Keratinocyte (primary cell): ENCODE measurements at regions not wholly inside any gene's neighbourhood (a gene's known extent, or its start where the extent isn't known, plus 50 kb on each side); places are given as distances from the start of the nearest gene placed in this dataset.
"Not testable (repeated sequence)": the region's sequence is repeated elsewhere in the genome, so short reads cannot be mapped to it uniquely, and the experiment has no call there.

Experiments used
- DNase-seq: peaks from one replicate; pipeline ENCODE4 v3.0.0-alpha.2; 2011; ENCODE audit warnings: low read depth, missing footprints, low spot score
- FAIRE-seq: peaks from 2 replicates; lab custom pipeline; 2011; peaks lifted over from hg19 to GRCh38; lab: Jason Lieb, UNC
- H2AFZ ChIP-seq: 2 replicates; pipeline ENCODE4 v1.6.0; 2012; ENCODE audit warnings: low read length, control low read depth, inconsistent platforms; ENCODE audit not compliant: control insufficient read depth
- H3K27ac ChIP-seq: 2 replicates; pipeline ENCODE4 v1.5.1; 2011; ENCODE audit warnings: low read length; ENCODE audit not compliant: control insufficient read depth, insufficient read depth
- H3K27me3 ChIP-seq: 3 replicates; pipeline ENCODE4 v1.6.0; 2011; ENCODE audit warnings: low read length; ENCODE audit not compliant: control insufficient read depth, insufficient read depth; ENCODE audit errors: extremely low read depth
- H3K36me3 ChIP-seq, 2 experiments: 2 replicates in 1 of 2; 3 replicates in 1 of 2; pipeline ENCODE4 v1.5.1; 2011; ENCODE audit warnings: low read length in 2 of 2, mild to moderate bottlenecking in 1 of 2; ENCODE audit not compliant: control insufficient read depth in 2 of 2, insufficient read depth in 2 of 2; ENCODE audit errors: extremely low read depth in 1 of 2
- H3K4me1 ChIP-seq: 3 replicates; pipeline ENCODE4 v1.5.1; 2011; ENCODE audit warnings: low read length; ENCODE audit not compliant: control insufficient read depth, insufficient read depth; ENCODE audit errors: extremely low read depth
- H3K4me2 ChIP-seq: 3 replicates; pipeline ENCODE4 v1.6.0; 2011; ENCODE audit warnings: low read depth, low read length; ENCODE audit not compliant: control insufficient read depth, insufficient read depth; ENCODE audit errors: extremely low read depth
- H3K4me3 ChIP-seq, 3 experiments: fragments of 200-600 bp in 1 of 3; sonication (generic) in 1 of 3; 2 replicates in 2 of 3; 3 replicates in 1 of 3; pipeline ENCODE4 v1.5.1; 2011 to 2016; ENCODE audit warnings: low read length in 3 of 3, mild to moderate bottlenecking in 3 of 3, control low read depth in 2 of 3, inconsistent platforms in 1 of 3, low read depth in 1 of 3, mixed read lengths in 1 of 3, mixed run types in 1 of 3, moderate library complexity in 1 of 3; ENCODE audit not compliant: control insufficient read depth in 2 of 3, insufficient read depth in 2 of 3; ENCODE audit errors: extremely low read depth in 1 of 3
- H3K79me2 ChIP-seq: 2 replicates; pipeline ENCODE4 v1.6.0; 2012; ENCODE audit warnings: low read length; ENCODE audit not compliant: control insufficient read depth, insufficient read depth
- H3K9ac ChIP-seq: 3 replicates; pipeline ENCODE4 v1.6.0; 2011; ENCODE audit warnings: low read length; ENCODE audit not compliant: control insufficient read depth, insufficient read depth; ENCODE audit errors: extremely low read depth
- H3K9me1 ChIP-seq: 3 replicates; pipeline ENCODE4 v1.6.0; 2011; ENCODE audit warnings: low read length; ENCODE audit not compliant: control insufficient read depth, insufficient read depth; ENCODE audit errors: extremely low read depth
- H3K9me3 ChIP-seq: 2 replicates; pipeline ENCODE4 v1.5.1; 2012; ENCODE audit warnings: low read depth, low read length; ENCODE audit not compliant: control insufficient read depth
- H4K20me1 ChIP-seq: 3 replicates; pipeline ENCODE4 v1.6.0; 2011; ENCODE audit warnings: low read length; ENCODE audit not compliant: control insufficient read depth, insufficient read depth; ENCODE audit errors: extremely low read depth
- EZH2 ChIP-seq: IDR thresholded peaks from one replicate; pipeline ENCODE4 v1.6.1; 2012; ENCODE audit warnings: inconsistent platforms, mild to moderate bottlenecking, low read length, moderate library complexity
- dilution Hi-C: fragments of 300-500 bp; cut with MboI; formaldehyde crosslinking; loops from one replicate; pipeline ENCODE4 v1.7.0; 2020; ENCODE audit warnings: low sequenced_read_pairs; ENCODE audit not compliant: extremely low pct_ligation_motif_present
- TF ChIP-seq, protein P1 (sequence below), 3 experiments: IDR thresholded peaks in 1 of 3; conservative IDR thresholded peaks in 1 of 3; optimal IDR thresholded peaks in 1 of 3; 2 replicates in 2 of 3; 3 replicates in 1 of 3; pipeline versions ENCODE3 to v1.5.1; 2011; ENCODE audit warnings: low read length in 3 of 3, mild to moderate bottlenecking in 3 of 3, moderate library complexity in 2 of 3, control low read depth in 1 of 3, inconsistent platforms in 1 of 3; ENCODE audit not compliant: insufficient read depth in 2 of 3; ENCODE audit errors: extremely low read depth in 1 of 3

GRCh38 chr4:127403471-127404084, 229.2 kb upstream of the INTU start:
- Histone ChIP-seq H3K9me1 (no peaks in the 10 kb centered on the region), H3K4me1 (no peaks in the 10 kb centered on the region), H3K4me3 (no peak overlapping the region), H3K4me2 (no peak overlapping the region), H3K36me3 (no peaks in the 10 kb centered on the region), H4K20me1 (no peaks in the 10 kb centered on the region), H2AFZ (no peak overlapping the region), H3K27ac (no peak overlapping the region), H3K9me3 (no peaks in the 10 kb centered on the region), H3K9ac (no peak overlapping the region), H3K27me3 (no peaks in the 10 kb centered on the region), H3K79me2 (no peaks in the 10 kb centered on the region)
- DNase-seq (no peak), FAIRE-seq (no peak)
- dilution Hi-C loops = no loop called here
- TF ChIP-seq, protein P1, sequence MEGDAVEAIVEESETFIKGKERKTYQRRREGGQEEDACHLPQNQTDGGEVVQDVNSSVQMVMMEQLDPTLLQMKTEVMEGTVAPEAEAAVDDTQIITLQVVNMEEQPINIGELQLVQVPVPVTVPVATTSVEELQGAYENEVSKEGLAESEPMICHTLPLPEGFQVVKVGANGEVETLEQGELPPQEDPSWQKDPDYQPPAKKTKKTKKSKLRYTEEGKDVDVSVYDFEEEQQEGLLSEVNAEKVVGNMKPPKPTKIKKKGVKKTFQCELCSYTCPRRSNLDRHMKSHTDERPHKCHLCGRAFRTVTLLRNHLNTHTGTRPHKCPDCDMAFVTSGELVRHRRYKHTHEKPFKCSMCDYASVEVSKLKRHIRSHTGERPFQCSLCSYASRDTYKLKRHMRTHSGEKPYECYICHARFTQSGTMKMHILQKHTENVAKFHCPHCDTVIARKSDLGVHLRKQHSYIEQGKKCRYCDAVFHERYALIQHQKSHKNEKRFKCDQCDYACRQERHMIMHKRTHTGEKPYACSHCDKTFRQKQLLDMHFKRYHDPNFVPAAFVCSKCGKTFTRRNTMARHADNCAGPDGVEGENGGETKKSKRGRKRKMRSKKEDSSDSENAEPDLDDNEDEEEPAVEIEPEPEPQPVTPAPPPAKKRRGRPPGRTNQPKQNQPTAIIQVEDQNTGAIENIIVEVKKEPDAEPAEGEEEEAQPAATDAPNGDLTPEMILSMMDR (optimal IDR thresholded peaks at IDR 0.05 in 1 of 3, IDR thresholded peaks at IDR 0.05 in 1 of 3, conservative IDR thresholded peaks at IDR 0.05 in 1 of 3; ENCODE audit: extremely low read depth in 1 of 3, insufficient read depth in 2 of 3, low read length in 3 of 3) = no peak
- TF ChIP-seq EZH2 = no peak

GRCh38 chr4:127406187-127406586, 226.6 kb upstream of the INTU start:
- Histone ChIP-seq H3K79me2 (no peaks in the 10 kb centered on the region), H3K36me3 (no peaks in the 10 kb centered on the region), H3K4me3 (no peak overlapping the region), H3K27me3 (no peaks in the 10 kb centered on the region), H3K4me1 (no peaks in the 10 kb centered on the region), H3K4me2 (no peak overlapping the region), H3K9ac (no peak overlapping the region), H3K27ac (no peak overlapping the region), H3K9me3 (no peaks in the 10 kb centered on the region), H2AFZ (no peak overlapping the region), H3K9me1 (no peaks in the 10 kb centered on the region), H4K20me1 (no peaks in the 10 kb centered on the region)
- DNase-seq = no peak
- TF ChIP-seq, protein P1 (optimal IDR thresholded peaks at IDR 0.05 in 1 of 3, IDR thresholded peaks at IDR 0.05 in 1 of 3, conservative IDR thresholded peaks at IDR 0.05 in 1 of 3; ENCODE audit: extremely low read depth in 1 of 3, insufficient read depth in 2 of 3, low read length in 3 of 3) = no peak
- TF ChIP-seq EZH2 = no peak
- dilution Hi-C loops = no loop called here
- no peak for FAIRE-seq

GRCh38 chr4:127407572-127407971, 225.2 kb upstream of the INTU start:
- H3K9me3 ChIP-seq, H3K9me1 ChIP-seq, H3K9ac ChIP-seq, H3K27me3 ChIP-seq, FAIRE-seq, H3K4me3 ChIP-seq, H3K4me1 ChIP-seq, dilution Hi-C loops, H3K27ac ChIP-seq, H3K79me2 ChIP-seq, H4K20me1 ChIP-seq, H2AFZ ChIP-seq, H3K4me2 ChIP-seq, H3K36me3 ChIP-seq, DNase-seq: not testable (repeated sequence)
